ENCODE measurements at regions not wholly inside any gene's neighbourhood (a gene's known extent, or its start where the extent isn't known, plus 50 kb on each side); places are given as distances from the start of the nearest gene placed in this dataset.

- TF ChIP-seq REST (IDR thresholded peaks at IDR 0.05; ENCODE audit: low read depth, low read length): no peak
Measured at GRCh38 chr6:15962449-15962764, 166.5 kb upstream of the MYLIP start (continued).

GRCh38 chr6:15961635-15962448 lies 167.0 kb upstream of the MYLIP start:
- CTCF ChIA-PET: no interaction called here
- POLR2A ChIA-PET: no interaction called here

More at GRCh38 chr6:15961635-15962448, 167.0 kb upstream of the MYLIP start:
- Histone ChIP-seq H3K9me3 (no peaks in the 10 kb centered on the region), H3K9me2 (no peaks in the 10 kb centered on the region), H3K9ac (no peak overlapping the region), H3K4me3 (ENCODE audit: low read depth in 2 of 2, low read length in 1 of 2) (no peak overlapping the region), H2AFZ (ENCODE audit: low read depth) (no peak overlapping the region; the same call in 1 of the 2 replicates), H4K20me1 (ENCODE audit: insufficient read depth) (no peaks in the 10 kb centered on the region), H3K4me2 (no peak overlapping the region), H3K79me2 (ENCODE audit: insufficient read depth) (no peaks in the 10 kb centered on the region), H3K27me3 (ENCODE audit: insufficient read depth) (no peaks in the 10 kb centered on the region), H3K27ac (ENCODE audit: low read depth in 2 of 2, low read length in 1 of 2) (no peak overlapping the region), H3F3A (replicated peaks; ENCODE audit: insufficient read depth) (no peaks in the 10 kb centered on the region), H3K36me3 (replicated peaks in 1 of 2; ENCODE audit: control insufficient read depth in 1 of 2, insufficient read depth in 2 of 2, low read length in 1 of 2) (no peaks in the 10 kb centered on the region), H3K4me1 (ENCODE audit: control insufficient read depth in 1 of 2, insufficient read depth in 2 of 2, low read depth in 1 of 2, low read length in 1 of 2) (peaks cover 0 to 5% of the 10 kb centered on the region in 2 experiments; a peak in 2 of 4 replicates)
- DNase-seq: no peak
- TF ChIP-seq PBX3 (IDR thresholded peaks at IDR 0.05) (no peak), FOXM1 (IDR thresholded peaks at IDR 0.05; ENCODE audit: low read depth) (no peak), TEAD4 (IDR thresholded peaks at IDR 0.05; ENCODE audit: borderline replicate concordance, insufficient read depth) (no peak), EP300 (IDR thresholded peaks at IDR 0.05; ENCODE audit: borderline replicate concordance in 1 of 2, low read depth in 1 of 2, low read length in 1 of 2) (no peak), IRF3 (IDR thresholded peaks at IDR 0.05; ENCODE audit: low read depth, low read length) (no peak), GATA2 (CRISPR knock-in tag; IDR thresholded peaks at IDR 0.05) (no peak), YY1 (IDR thresholded peaks at IDR 0.05; ENCODE audit: low read depth) (no peak)
- TF ChIP-seq, protein P1, sequence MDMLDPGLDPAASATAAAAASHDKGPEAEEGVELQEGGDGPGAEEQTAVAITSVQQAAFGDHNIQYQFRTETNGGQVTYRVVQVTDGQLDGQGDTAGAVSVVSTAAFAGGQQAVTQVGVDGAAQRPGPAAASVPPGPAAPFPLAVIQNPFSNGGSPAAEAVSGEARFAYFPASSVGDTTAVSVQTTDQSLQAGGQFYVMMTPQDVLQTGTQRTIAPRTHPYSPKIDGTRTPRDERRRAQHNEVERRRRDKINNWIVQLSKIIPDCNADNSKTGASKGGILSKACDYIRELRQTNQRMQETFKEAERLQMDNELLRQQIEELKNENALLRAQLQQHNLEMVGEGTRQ (IDR thresholded peaks at IDR 0.05; ENCODE audit: borderline replicate concordance, low read depth, low read length): no peak
- WGBS (ENCODE audit: low lambda C conversion rate): 81% methylated on average over 3 of the region's 3 CpGs
